GM21447 (cell line): ENCODE measurements at regions not wholly inside any gene's neighbourhood (a gene's known extent, or its start where the extent isn't known, plus 50 kb on each side); places are given as distances from the start of the nearest gene placed in this dataset.
"Not testable (repeated sequence)": the region's sequence is repeated elsewhere in the genome, so short reads cannot be mapped to it uniquely, and the experiment has no call there.

Experiments
- ATAC-seq: cut with Tn5 transposase; IDR thresholded peaks from one replicate; pipeline ENCODE4 v1.9.1; 2021; ENCODE audit not compliant: unreplicated experiment

- no peak for ATAC-seq
Measured at GRCh38 chr10:21463436-21463835, 62.0 kb downstream of the SKIDA1 start.

DNA sequence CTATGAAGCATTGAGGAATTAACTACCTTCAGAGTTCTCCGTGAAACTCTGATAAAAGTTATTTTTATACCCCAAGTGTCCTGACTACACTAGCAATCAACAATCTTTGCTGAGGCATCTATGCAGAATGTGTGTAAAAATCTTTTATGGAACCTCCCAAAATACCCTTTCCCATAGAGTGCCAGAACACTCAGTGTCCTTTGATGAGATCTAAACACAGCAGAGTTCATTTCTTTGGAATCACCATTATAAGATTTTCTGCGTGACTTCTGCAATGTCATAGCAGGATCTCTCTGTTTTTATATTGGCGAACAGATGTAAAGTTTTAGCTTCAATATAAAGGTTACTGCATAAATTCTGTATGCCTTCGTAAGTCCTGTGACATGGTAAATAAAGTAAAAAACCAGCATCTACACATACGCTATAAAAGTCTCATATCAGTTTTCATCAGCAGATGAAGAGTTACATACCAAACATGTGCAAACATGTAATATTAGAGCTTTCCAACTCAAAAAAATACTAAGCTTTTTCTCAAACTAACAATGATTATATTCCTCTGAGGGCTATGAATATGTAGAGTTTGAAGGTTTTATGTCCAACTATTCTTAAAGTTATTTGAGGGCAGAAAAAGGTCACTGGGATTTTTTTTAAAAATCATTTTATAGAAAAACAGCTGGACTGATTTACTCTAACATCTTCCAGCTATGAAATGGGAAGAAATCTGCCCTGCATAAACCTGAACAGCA is 67.2 kb downstream of the SKIDA1 start:
- no peak for ATAC-seq

DNA sequence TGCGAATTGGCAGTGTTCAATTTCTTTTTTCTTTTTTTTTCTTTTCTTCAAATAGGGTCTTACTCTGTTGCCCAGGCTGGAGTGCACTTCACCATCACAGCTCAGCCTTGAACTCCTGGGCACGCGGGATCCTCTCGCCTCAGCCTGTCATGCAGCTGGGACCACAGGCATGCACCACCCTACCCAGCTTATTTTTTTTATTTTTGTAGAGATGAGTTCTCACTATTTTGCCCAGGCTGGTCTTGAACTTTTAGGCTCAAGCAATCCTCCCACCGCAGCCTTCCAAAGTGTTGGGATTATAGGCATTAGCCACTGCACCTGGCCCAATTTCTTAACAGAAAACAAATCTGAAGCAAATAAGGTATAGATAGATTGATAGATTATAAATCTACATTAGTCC is 69.3 kb downstream of the SKIDA1 start:
- no peak for ATAC-seq

- ATAC-seq, result no peak
Measured at GRCh38 chr10:21452203-21452602, 73.3 kb downstream of the SKIDA1 start.

DNA sequence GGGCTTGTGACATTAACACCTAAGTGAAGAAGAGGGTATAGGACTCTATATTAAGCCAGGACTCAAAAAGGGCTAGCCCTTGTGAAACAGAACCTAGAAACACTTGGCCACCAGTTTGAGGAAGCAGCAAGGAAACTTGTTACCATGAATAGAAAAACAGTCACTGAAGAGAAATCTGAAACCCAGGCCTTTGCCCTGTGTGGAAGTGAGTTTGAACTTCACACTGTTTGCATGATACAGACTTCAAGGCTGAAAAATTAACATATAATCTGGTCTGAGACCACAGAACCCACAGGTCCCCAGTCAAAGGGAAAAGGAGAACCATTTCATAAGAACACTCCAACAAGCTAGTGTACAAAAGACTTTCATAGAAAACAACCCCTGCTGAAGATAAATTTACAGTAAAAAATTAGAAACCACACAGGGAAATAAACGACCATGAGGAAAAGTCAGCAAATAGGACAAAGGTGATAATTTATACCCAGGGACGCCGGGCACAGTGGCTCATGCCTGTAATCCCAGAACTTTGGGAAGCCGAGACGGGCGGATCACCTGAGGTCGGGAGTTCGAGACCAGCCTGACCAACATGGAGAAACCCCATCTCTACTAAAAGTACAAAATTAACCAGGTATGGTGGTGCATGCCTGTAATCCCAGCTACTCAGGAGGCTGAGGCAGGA is 76.1 kb downstream of the SKIDA1 start:
- ATAC-seq, result peak; percentile 79

GRCh38 chr10:21445163-21445562 is 80.3 kb downstream of the SKIDA1 start:
- ATAC-seq, result no peak

- ATAC-seq, result no peak
Measured at GRCh38 chr10:21441625-21442024, 83.9 kb downstream of the SKIDA1 start.

DNA sequence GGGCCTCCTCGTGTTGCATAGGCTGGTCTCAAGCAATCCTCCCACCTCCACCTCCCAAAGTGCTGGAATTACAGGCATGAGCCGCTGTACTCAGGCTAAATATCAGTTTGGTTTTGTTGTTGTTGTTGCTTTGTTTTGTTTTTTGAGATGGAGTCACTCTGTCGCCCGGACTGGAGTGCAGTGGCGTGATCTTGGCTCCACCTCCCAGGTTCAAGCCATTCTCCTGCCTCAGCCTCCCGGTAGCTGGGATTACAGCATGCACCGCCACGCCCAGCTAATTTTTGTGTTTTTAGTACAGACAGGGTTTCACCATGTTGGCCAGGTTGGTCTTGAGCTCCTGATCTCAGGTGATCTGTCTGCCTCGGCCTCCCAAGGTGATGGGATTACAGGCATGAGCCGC is 86.6 kb downstream of the SKIDA1 start:
- ATAC-seq, result not testable (repeated sequence)

DNA sequence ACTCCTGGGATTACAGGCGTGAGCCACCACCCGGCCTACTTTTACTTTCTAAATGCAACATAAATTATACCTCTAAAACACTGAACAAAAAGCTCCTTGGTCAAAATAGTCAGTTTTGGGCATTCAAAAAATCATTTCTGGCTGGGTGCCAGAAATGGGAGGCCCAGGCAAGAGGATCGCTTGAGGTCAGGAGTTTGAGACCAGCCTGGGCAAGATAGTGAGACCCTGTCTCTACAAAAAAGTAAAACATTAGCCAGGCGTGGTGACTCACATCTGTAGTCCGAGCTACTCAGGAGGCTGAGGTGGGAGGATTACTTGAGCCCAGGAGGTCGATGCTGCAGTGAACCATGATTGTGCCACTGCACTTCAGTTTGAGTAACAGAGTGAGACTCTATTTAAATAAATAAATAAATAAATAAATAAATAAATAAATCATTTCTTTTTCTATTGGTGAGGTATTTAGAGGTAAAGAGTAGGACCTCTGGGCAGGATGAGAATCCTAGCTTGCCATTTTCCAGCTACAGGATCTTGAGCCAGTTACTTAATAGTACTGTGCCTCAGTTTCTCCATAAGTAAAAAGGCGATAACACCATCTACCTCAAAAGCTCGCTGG is 87.6 kb downstream of the SKIDA1 start:
- no peak for ATAC-seq

DNA sequence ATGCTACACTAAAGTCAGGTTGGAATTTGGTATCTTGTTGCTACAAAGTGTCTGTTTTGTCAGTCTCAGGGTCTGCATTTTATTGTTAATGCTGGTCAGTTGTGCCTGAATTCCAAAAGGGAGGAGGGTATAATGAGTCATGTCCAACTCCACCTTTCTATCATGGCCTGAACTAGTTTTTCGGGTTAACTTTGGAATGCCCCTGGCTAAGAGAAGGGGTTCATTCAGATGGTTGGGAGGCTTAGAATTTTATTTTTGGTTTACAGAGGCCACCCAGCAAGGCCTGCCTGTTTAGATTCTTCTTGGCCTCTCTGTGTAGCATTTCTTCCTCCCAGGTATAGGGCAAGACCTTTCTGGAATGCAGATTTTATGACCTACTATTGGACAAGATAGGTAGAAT is 93.2 kb downstream of the SKIDA1 start:
- no peak for ATAC-seq

- ATAC-seq, result no peak
Measured at GRCh38 chr10:21431799-21432198, 93.7 kb downstream of the SKIDA1 start.

DNA sequence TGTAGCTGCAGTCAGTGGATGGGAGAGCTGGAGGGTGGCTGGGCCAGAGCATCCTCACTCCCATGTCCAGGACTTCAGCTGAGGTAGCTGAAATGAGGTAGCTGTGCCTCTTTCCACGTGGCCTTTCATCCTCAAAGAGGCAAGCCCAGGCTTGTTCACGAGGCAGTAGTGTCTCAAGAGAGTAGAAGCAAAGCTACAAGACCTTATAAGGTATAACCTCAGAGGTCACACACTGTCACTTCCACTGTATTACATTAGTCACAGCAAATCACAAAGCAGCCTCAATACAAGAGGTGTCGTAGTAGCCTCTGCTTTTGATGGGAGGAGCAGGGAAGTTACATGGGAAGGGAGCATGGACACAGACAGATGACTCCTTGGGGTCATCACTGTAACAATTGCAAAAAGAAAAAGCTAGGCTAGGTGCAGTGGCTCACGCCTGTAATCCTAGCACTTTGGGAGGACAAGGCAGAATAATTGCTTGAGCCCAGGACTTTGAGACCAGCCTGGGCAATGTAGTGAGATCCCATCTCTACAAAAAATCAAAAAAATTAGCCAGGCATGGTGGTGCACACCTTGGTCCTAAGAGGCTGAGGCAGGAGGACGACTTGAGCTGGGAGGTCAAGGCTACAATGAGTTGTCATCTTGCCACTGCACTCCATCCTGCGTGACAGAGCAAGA is 97.5 kb downstream of the SKIDA1 start:
- no peak for ATAC-seq

GRCh38 chr10:21424459-21424861 is 101.0 kb downstream of the SKIDA1 start:
- no peak for ATAC-seq

GRCh38 chr10:21423850-21424249 is 101.6 kb downstream of the SKIDA1 start:
- ATAC-seq, result no peak

DNA sequence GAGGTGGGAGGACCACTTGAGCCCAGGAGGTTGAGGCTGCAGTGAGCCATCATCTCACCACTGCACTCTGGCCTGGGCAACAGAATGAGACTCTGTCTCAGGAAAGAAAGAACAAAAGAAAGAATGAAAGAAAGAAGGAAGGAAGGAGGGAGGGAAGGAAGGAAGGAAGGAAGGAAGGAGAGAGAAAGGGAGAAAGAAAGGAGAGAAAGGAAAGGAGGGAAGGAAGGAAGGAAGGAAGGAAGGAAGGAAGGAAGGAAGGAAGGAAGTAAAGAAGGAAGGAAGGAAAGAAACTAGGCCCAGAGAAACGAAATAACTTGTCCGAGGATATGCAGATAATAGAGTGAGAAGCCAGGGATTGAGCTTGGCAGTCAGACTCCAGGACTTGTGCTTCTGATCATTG is 102.1 kb downstream of the SKIDA1 start:
- ATAC-seq, result no peak

DNA sequence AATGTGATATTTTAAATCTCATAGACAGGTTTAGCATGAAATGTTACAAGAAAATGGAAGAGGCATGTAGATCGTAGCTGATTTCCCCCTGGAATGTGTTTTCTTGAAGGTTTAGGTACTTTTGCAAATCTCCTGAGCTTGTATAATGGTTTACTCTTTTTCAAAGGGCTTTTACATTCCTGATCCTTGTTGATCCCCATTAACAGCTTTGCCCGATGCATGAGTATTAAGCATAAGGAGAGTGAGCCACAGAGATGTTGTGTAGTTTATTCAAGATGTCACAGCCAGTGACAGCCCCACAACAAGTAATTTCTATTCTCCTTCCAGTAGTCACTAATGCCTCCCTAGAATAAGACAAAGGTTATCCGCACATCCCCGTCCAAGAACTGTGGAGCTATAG is 103.7 kb downstream of the SKIDA1 start:
- no peak for ATAC-seq

- ATAC-seq, result no peak
Measured at GRCh38 chr10:21421016-21421415, 104.5 kb downstream of the SKIDA1 start.

DNA sequence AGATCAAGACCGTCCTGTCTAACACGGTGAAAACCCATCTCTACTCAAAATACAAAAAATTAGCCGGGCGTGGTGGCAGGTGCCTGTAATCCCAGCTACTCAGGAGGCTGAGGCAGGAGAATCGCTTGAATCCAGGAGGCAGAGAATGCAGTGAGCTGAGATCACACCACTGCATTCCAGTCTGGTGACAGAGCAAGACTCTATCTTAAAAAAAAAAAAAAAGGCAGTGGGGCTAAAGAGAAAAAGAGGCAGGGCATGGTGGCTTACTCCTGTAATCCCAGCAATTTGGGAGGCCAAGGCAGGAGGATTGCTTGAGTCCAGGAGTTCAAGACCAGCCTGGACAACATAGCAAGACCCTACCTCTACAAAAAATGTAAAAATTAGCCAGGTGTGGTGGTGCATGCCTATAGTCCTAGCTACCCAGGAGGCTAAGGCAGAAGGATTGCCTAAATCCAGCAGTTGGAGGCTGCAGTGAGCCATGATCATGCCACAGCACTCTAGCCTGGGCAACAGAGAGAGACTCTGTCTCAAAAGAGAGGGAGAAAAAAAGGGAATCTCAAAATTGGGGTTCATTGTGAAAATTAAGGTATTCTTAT is 106.4 kb downstream of the SKIDA1 start:
- ATAC-seq, result not testable (repeated sequence)

GRCh38 chr10:21417172-21417712 is 108.2 kb downstream of the SKIDA1 start:
- no peak for ATAC-seq

DNA sequence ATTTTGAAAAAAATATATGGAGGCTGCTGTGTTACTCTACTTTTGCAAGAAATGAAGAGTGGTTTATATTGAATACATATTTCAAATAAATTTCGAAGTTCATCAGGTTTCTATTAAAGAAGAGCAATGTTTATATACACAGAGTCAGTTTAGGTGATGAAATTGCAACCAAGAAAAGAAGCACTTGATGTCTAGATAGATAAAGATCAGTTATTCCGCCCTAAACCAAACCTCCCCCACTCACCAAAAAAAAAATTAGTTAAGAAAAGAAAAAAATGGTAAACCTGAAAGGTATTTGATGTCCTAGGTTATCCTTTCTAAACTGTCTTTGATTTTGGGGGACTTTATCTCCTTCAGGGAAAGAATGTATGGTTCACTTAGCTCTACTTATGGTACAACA is 111.8 kb downstream of the SKIDA1 start:
- ATAC-seq, result no peak

DNA sequence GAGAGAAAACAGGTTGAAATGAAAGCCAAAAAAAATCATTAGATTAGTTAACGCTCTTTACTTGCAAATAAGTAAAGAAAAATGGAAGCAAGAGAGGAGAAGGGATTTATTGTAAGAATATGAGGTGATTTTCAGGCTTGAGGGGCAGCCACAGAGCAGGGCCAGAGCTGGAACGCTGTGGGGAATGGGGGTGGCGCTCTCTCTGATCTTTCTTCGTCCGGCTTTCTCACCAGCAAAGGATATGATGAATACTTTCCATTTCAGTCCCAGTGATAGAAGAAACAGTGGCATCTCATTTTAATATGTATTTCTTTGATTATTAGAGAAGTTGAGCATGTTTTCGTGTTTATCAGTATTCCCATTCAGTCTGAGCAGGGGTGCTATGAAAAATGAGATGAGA is 112.2 kb downstream of the SKIDA1 start:
- no peak for ATAC-seq
